PC-3 (cell line): ENCODE measurements at regions not wholly inside any gene's neighbourhood (a gene's known extent, or its start where the extent isn't known, plus 50 kb on each side); places are given as distances from the start of the nearest gene placed in this dataset.

Source experiments
- EZH2 ChIP-seq: fragments of 300-600 bp; sonication (generic); IDR thresholded peaks from one replicate; pipeline ENCODE4 v1.6.1; 2017; ENCODE audit warnings: antibody characterized with exemption, mild to moderate bottlenecking, low read length; ENCODE audit not compliant: unreplicated experiment
- EZH2phosphoT487 ChIP-seq: fragments of 300-600 bp; sonication (generic); IDR thresholded peaks from 2 replicates; pipeline ENCODE4 v1.6.1; 2018; ENCODE audit warnings: mild to moderate bottlenecking, antibody characterized with exemption, low read length, borderline replicate concordance
- TF ChIP-seq, protein P1 (sequence below): fragments of 300-600 bp; sonication (generic); conservative IDR thresholded peaks from 2 replicates; pipeline ENCODE4 v1.5.1; 2017; ENCODE audit warnings: antibody characterized with exemption, low read depth, mild to moderate bottlenecking, low read length

- TF ChIP-seq EZH2phosphoT487 = no peak
- no peak for TF ChIP-seq EZH2
- TF ChIP-seq, protein P1, sequence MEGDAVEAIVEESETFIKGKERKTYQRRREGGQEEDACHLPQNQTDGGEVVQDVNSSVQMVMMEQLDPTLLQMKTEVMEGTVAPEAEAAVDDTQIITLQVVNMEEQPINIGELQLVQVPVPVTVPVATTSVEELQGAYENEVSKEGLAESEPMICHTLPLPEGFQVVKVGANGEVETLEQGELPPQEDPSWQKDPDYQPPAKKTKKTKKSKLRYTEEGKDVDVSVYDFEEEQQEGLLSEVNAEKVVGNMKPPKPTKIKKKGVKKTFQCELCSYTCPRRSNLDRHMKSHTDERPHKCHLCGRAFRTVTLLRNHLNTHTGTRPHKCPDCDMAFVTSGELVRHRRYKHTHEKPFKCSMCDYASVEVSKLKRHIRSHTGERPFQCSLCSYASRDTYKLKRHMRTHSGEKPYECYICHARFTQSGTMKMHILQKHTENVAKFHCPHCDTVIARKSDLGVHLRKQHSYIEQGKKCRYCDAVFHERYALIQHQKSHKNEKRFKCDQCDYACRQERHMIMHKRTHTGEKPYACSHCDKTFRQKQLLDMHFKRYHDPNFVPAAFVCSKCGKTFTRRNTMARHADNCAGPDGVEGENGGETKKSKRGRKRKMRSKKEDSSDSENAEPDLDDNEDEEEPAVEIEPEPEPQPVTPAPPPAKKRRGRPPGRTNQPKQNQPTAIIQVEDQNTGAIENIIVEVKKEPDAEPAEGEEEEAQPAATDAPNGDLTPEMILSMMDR = no peak
Observed at GRCh38 chr3:68315546-68315945, 616.8 kb downstream of the TAFA4 start.
